Endodermal cell (in vitro differentiated cells): ENCODE measurements at regions not wholly inside any gene's neighbourhood (a gene's known extent, or its start where the extent isn't known, plus 50 kb on each side); places are given as distances from the start of the nearest gene placed in this dataset.

Experiments
- DNase-seq: peaks from one replicate; pipeline ENCODE4 v3.0.0-alpha.2; 2017
- H3K27ac ChIP-seq: 2 replicates; pipeline ENCODE4 v1.5.1; 2013; ENCODE audit warnings: mild to moderate bottlenecking, low read depth, low read length, moderate library complexity
- H3K27me3 ChIP-seq: 2 replicates; pipeline ENCODE4 v1.6.1; 2013; ENCODE audit warnings: mild to moderate bottlenecking, low read length, moderate library complexity; ENCODE audit not compliant: insufficient read depth, control insufficient read depth, poor library complexity, severe bottlenecking
- H3K36me3 ChIP-seq: 2 replicates; pipeline ENCODE4 v1.7.0; 2013; ENCODE audit warnings: mild to moderate bottlenecking, low read length, moderate library complexity; ENCODE audit not compliant: control insufficient read depth, insufficient read depth
- H3K4me1 ChIP-seq: one replicate; pipeline ENCODE4 v1.7.0; 2013; ENCODE audit warnings: low read length; ENCODE audit not compliant: control insufficient read depth, insufficient read depth
- H3K4me3 ChIP-seq: 2 replicates; pipeline ENCODE4 v1.5.1; 2013; ENCODE audit warnings: mild to moderate bottlenecking, low read length, moderate library complexity
- H3K9ac ChIP-seq: 2 replicates; pipeline ENCODE4 v1.6.1; 2013; ENCODE audit warnings: mild to moderate bottlenecking, low read length, moderate library complexity; ENCODE audit not compliant: poor library complexity, severe bottlenecking; ENCODE audit errors: extremely low read depth
- H3K9me3 ChIP-seq: 2 replicates; pipeline ENCODE4 v1.6.1; 2013; ENCODE audit warnings: mild to moderate bottlenecking, low read length, moderate library complexity; ENCODE audit not compliant: control insufficient read depth
- H3K27ac Mint-ChIP-seq: 2 replicates; pipeline ENCODE4 v1.8.0; 2020; ENCODE audit warnings: mixed read lengths
- H3K27me3 Mint-ChIP-seq: 2 replicates; pipeline ENCODE4 v1.8.0; 2021; ENCODE audit warnings: mild to moderate bottlenecking, mixed read lengths; ENCODE audit not compliant: insufficient read depth
- H3K36me3 Mint-ChIP-seq: 2 replicates; pipeline ENCODE4 v1.8.0; 2020; ENCODE audit warnings: low read depth, mixed read lengths
- H3K4me1 Mint-ChIP-seq: 2 replicates; pipeline ENCODE4 v1.8.0; 2020; ENCODE audit warnings: mixed read lengths
- H3K4me3 Mint-ChIP-seq: 2 replicates; pipeline ENCODE4 v1.8.0; 2020; ENCODE audit warnings: mild to moderate bottlenecking, moderate library complexity, mixed read lengths
- H3K9me3 Mint-ChIP-seq: 2 replicates; pipeline ENCODE4 v1.8.0; 2020; ENCODE audit warnings: mild to moderate bottlenecking, mixed read lengths
- CTCF ChIP-seq: fragments of 200-600 bp; sonication (generic); conservative IDR thresholded peaks from 2 replicates; pipeline ENCODE4 v1.5.0; 2021; ENCODE audit warnings: antibody characterized with exemption, mild to moderate bottlenecking
- WGBS, 2 experiments: methylation state at CpG; one replicate each; pipeline versions ENCODE4 v1.1.5 to v1.1.7; 2013; ENCODE audit warnings: missing lambda C conversion rate in 2 of 2, mixed read lengths in 1 of 2; ENCODE audit not compliant: insufficient coverage in 1 of 2, insufficient read length in 1 of 2; 5-methylcytosine and 5-hydroxymethylcytosine counted together

- no peak overlapping the region for H3K4me3 ChIP-seq
- Mint-ChIP-seq H3K27me3 (no peaks in the 10 kb centered on the region), H3K4me3 (no peak overlapping the region), H3K4me1 (no peaks in the 10 kb centered on the region), H3K27ac (no peak overlapping the region), H3K9me3 (peaks cover 22% of the 10 kb centered on the region), H3K36me3 (no peaks in the 10 kb centered on the region)
- no peaks in the 10 kb centered on the region for H3K9me3 ChIP-seq
- no peaks in the 10 kb centered on the region for H3K4me1 ChIP-seq
- H3K27me3 ChIP-seq, result no peaks in the 10 kb centered on the region
- H3K36me3 ChIP-seq, result no peaks in the 10 kb centered on the region
- DNase-seq, result no peak
- no peak overlapping the region for H3K9ac ChIP-seq
- no peak for TF ChIP-seq CTCF
- 73 to 92% methylated on average over 1 to 2 of the region's 2 CpGs for WGBS, 2 experiments
- H3K27ac ChIP-seq, result no peak overlapping the region
These were observed 748.1 kb downstream of the GBE1 start for GRCh38 chr3:81013360-81013759.

GRCh38 chr3:81005992-81006391, 755.5 kb downstream of the GBE1 start:
- no peaks in the 10 kb centered on the region for H3K36me3 ChIP-seq
- H3K4me3 Mint-ChIP-seq, result no peak overlapping the region

GRCh38 chr3:81003817-81004216, 757.6 kb downstream of the GBE1 start:
- Mint-ChIP-seq H3K4me3 (no peak overlapping the region), H3K4me1 (no peaks in the 10 kb centered on the region), H3K27ac (no peak overlapping the region), H3K36me3 (no peaks in the 10 kb centered on the region), H3K27me3 (no peaks in the 10 kb centered on the region), H3K9me3 (no peaks in the 10 kb centered on the region)
- no peak for TF ChIP-seq CTCF
- Histone ChIP-seq H3K27me3 (no peaks in the 10 kb centered on the region), H3K4me1 (no peaks in the 10 kb centered on the region), H3K27ac (no peak overlapping the region), H3K4me3 (no peak overlapping the region), H3K9ac (no peak overlapping the region), H3K36me3 (no peaks in the 10 kb centered on the region), H3K9me3 (no peaks in the 10 kb centered on the region)
- 91 to 94% methylated on average over 2 to 4 of the region's 4 CpGs for WGBS, 2 experiments
- DNase-seq, result no peak

More at GRCh38 chr3:81005992-81006391, 755.5 kb downstream of the GBE1 start:
- Mint-ChIP-seq H3K4me1 (no peaks in the 10 kb centered on the region), H3K27me3 (no peaks in the 10 kb centered on the region), H3K9me3 (peaks cover 8% of the 10 kb centered on the region), H3K27ac (no peak overlapping the region), H3K36me3 (no peaks in the 10 kb centered on the region)
- TF ChIP-seq CTCF, result peak; percentile 78
- H3K4me3 ChIP-seq, result no peak overlapping the region
- H3K27me3 ChIP-seq, result no peaks in the 10 kb centered on the region
- DNase-seq, result peak; percentile 61
- no peak overlapping the region for H3K9ac ChIP-seq
- H3K9me3 ChIP-seq, result no peaks in the 10 kb centered on the region
- no peak overlapping the region for H3K27ac ChIP-seq
- no peaks in the 10 kb centered on the region for H3K4me1 ChIP-seq
